Pancreas (tissue), 10 donors: ENCODE measurements at regions not wholly inside any gene's neighbourhood (a gene's known extent, or its start where the extent isn't known, plus 50 kb on each side); places are given as distances from the start of the nearest gene placed in this dataset.

ENCODE experiments used
- ATAC-seq, 4 donors: fragments of 200-7000 bp; cut with Tn5 transposase; one replicate each; pipeline versions ENCODE4 v1.8.0 to v1.9.1; 2020; ENCODE audit warnings: mild to moderate bottlenecking in 4 of 4, moderate library complexity in 4 of 4
- DNase-seq, 6 donors: peaks; one replicate each; pipeline ENCODE4 v3.0.0-alpha.2; 2020
- FAIRE-seq: peaks from 2 replicates; lab custom pipeline; 2012; peaks lifted over from hg19 to GRCh38; lab: Jason Lieb, UNC
- H3K27ac ChIP-seq, 4 donors: fragments of 200-600 bp; sonication (generic); 1 replicate in 3 of 4; 2 replicates in 1 of 4; pipeline versions ENCODE4 v1.5.0 to v1.8.0; 2020
- H3K27me3 ChIP-seq, 4 donors: fragments of 200-600 bp; one replicate each; pipeline ENCODE4 v1.8.0; 2021
- H3K36me3 ChIP-seq, 3 donors: fragments of 200-600 bp; sonication (generic) in 1 of 3; one replicate each; pipeline versions ENCODE4 v1.5.0 to v1.8.0; 2020 to 2021
- H3K4me1 ChIP-seq, 3 donors: fragments of 200-600 bp; one replicate each; pipeline ENCODE4 v1.8.0; 2021
- H3K4me3 ChIP-seq, 4 donors: fragments of 200-600 bp; sonication (generic) in 2 of 4; one replicate each; pipeline versions ENCODE4 v1.5.0 to v1.8.0; 2020 to 2021
- H3K9me3 ChIP-seq, 4 donors: fragments of 200-600 bp; one replicate each; pipeline ENCODE4 v1.8.0; 2021
- CTCF ChIP-seq, 4 donors: fragments of 200-600 bp; sonication (generic) in 3 of 4; IDR thresholded peaks; one replicate each; pipeline versions ENCODE4 v1.5.0 to v1.8.0; 2021; ENCODE audit warnings: antibody characterized with exemption in 4 of 4
- WGBS, 2 donors: extraction: QIAGEN DNeasy Blood & Tissue Kit; methylation state at CpG; one replicate each; pipeline ENCODE4 v1.1.7; 2013; 5-methylcytosine and 5-hydroxymethylcytosine counted together
- intact Hi-C, 3 donors: fragments of 100-400 bp; cut with DNase I; formaldehyde crosslinking; loops; one replicate each; pipeline versions ENCODE4 v1.11.1 to v1.14.2; 2022
- donor health status: healthy with polysubstance abuse.
- donor health status: DM: no; HTN: no; CAD: no; lungs with moderate emphysema.
- donor health status: DM: no; HTN: no; CAD: no.
- donor health status: control.
- donor health status: control.
- donor health status: Bipolar disorder and iron deficiency.
- donor health status: DM: yes; HTN: yes; CAD: no.
- donor health status: DM: no; HTN: no; CAD: no.
- donor health status: DM: no; HTN: no; CAD: no.
- donor health status: DM: yes; HTN: yes; CAD: no.

DNA sequence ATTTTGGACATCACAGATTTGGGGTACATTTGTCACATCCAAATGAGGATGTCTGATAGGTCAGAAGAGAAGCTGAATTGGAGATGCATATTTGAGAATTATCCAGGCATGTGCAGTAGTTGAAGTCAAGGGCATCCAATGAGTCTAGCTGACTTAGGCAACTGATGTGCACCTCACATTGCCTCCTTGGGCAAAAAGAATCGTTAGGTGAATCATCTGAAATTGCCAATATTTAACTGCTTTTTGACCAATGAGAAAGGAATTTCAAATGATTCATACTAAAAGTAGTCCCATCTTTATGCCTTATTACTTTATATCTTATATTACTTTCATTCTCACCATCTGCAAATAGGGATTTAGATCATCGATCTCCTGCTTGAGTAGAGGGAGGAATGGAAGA is 117.7 kb downstream of the CD47 start:
- Histone ChIP-seq H3K4me1 (peaks cover 8 to 20% (median 17%) of the 10 kb centered on the region in 3 donors), H3K4me3 (no peak overlapping the region), H3K27me3 (no peaks in the 10 kb centered on the region), H3K9me3 (no peaks in the 10 kb centered on the region), H3K36me3 (no peaks in the 10 kb centered on the region), H3K27ac (no peak overlapping the region)
- FAIRE-seq = no peak
- intact Hi-C loops = no loop called here
- 59 to 70% methylated on average over 2 of the region's 2 CpGs for WGBS, 2 donors
- no peak for DNase-seq
- ATAC-seq = no peak
- TF ChIP-seq CTCF (IDR thresholded peaks at IDR 0.05) = no peak

DNA sequence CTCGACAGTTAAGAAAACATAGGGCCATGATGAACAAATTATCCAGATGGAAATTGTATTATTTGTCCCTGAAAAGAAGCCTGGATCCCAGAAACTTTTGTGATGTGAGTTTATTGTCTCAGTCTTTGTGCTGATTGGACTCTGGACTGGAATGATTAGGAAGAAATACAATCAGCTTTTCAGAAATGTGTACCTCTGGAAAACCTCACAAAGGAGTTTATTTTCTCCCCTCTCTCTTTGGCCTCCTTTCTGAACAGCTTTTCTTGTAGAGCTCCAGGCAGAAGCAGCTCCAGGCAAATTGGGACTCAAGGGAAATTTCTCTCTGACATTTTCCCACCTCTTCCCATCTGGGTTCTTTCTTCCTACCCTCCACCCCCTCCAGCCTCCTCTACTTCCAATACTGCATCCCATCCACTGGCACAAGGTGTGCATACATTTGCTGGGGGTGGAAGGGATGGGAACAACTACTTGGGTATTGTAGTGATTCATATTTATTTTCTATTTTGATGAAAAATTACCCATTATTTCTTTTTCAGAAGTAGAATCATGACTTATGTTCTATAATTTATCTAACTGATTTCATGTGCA is 119.7 kb downstream of the CD47 start:
- intact Hi-C loops = no loop called here
- no peaks in the 10 kb centered on the region for H3K9me3 ChIP-seq
- FAIRE-seq = no peak
- DNase-seq = no peak
- H3K36me3 ChIP-seq = no peaks in the 10 kb centered on the region
- H3K27ac ChIP-seq = peak overlapping the region in 3 of 4 donors; percentile 56 to 88 (median 88)
- ATAC-seq = no peak
- 65 to 80% methylated on average over 1 of the region's 1 CpG for WGBS, 2 donors
- peaks cover 8 to 20% (median 17%) of the 10 kb centered on the region in 3 donors for H3K4me1 ChIP-seq
- no peak for TF ChIP-seq CTCF (IDR thresholded peaks at IDR 0.05)
- no peak overlapping the region for H3K4me3 ChIP-seq
- H3K27me3 ChIP-seq = no peaks in the 10 kb centered on the region

GRCh38 chr3:107969994-107970819 is 120.6 kb downstream of the CD47 start:
- Histone ChIP-seq H3K9me3 (no peaks in the 10 kb centered on the region), H3K4me3 (no peak overlapping the region), H3K36me3 (no peaks in the 10 kb centered on the region), H3K27me3 (no peaks in the 10 kb centered on the region), H3K4me1 (peaks cover 8 to 20% (median 17%) of the 10 kb centered on the region in 3 donors), H3K27ac (peak overlapping the region; percentile 41 to 88 (median 72))
- intact Hi-C loops = no loop called here
- ATAC-seq = peak; percentile 76 to 94 (median 90)
- peak in 4 of 6 donors; percentile 37 to 68 (median 54) for DNase-seq
- TF ChIP-seq CTCF (IDR thresholded peaks at IDR 0.05) = no peak
- 33 to 38% methylated on average over 9 of the region's 9 CpGs for WGBS, 2 donors
- no peak for FAIRE-seq

GRCh38 chr3:107969525-107969924 is 121.3 kb downstream of the CD47 start:
- DNase-seq (no peak), FAIRE-seq (no peak), ATAC-seq (peak in 2 of 4 donors; percentile 8 to 11)
- H3K27me3 ChIP-seq = no peaks in the 10 kb centered on the region
- H3K4me1 ChIP-seq = peaks cover 8 to 20% (median 17%) of the 10 kb centered on the region in 3 donors
- no peak for TF ChIP-seq CTCF (IDR thresholded peaks at IDR 0.05)
- H3K4me3 ChIP-seq = no peak overlapping the region
- 86 to 90% methylated on average over 4 of the region's 4 CpGs for WGBS, 2 donors
- no peaks in the 10 kb centered on the region for H3K36me3 ChIP-seq
- no peaks in the 10 kb centered on the region for H3K9me3 ChIP-seq
- H3K27ac ChIP-seq = peak overlapping the region in 2 of 4 donors; percentile 88
- intact Hi-C loops = no loop called here
